ENCODE measurements at regions not wholly inside any gene's neighbourhood (a gene's known extent, or its start where the extent isn't known, plus 50 kb on each side); places are given as distances from the start of the nearest gene placed in this dataset.

GRCh38 chr6:56766139-56766805 lies 123.6 kb upstream of the DST start:
- DNase-seq (ENCODE audit: low spot score), result no peak
- no peak overlapping the region for H3K27ac ChIP-seq
- TF ChIP-seq, protein P1, sequence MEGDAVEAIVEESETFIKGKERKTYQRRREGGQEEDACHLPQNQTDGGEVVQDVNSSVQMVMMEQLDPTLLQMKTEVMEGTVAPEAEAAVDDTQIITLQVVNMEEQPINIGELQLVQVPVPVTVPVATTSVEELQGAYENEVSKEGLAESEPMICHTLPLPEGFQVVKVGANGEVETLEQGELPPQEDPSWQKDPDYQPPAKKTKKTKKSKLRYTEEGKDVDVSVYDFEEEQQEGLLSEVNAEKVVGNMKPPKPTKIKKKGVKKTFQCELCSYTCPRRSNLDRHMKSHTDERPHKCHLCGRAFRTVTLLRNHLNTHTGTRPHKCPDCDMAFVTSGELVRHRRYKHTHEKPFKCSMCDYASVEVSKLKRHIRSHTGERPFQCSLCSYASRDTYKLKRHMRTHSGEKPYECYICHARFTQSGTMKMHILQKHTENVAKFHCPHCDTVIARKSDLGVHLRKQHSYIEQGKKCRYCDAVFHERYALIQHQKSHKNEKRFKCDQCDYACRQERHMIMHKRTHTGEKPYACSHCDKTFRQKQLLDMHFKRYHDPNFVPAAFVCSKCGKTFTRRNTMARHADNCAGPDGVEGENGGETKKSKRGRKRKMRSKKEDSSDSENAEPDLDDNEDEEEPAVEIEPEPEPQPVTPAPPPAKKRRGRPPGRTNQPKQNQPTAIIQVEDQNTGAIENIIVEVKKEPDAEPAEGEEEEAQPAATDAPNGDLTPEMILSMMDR (IDR thresholded peaks at IDR 0.05), result no peak
- no peak overlapping the region for H3K4me3 ChIP-seq

DNA sequence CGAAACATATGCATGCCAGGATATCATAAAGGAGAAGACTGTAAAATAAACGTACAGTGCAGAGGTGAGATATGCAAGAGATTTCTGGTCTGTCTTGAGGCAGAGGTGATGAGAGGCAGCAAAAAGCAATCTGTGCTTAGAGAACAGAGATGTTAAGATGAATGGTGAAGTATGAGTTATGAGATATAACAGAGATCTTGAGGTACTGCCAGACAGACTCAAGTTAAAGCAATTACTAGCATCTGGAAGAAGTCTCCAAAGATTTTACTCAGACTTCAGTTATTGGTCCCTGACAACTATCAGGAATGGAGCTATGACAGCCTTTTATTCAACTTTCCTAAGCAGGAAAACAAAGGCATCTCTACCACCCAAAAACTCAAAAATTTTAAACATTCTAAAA lies 122.8 kb upstream of the DST start:
- Histone ChIP-seq H3K27ac (no peak overlapping the region), H3K4me3 (no peak overlapping the region)
- TF ChIP-seq, protein P1 (IDR thresholded peaks at IDR 0.05), result no peak
- no peak for DNase-seq (ENCODE audit: low spot score)

DNA sequence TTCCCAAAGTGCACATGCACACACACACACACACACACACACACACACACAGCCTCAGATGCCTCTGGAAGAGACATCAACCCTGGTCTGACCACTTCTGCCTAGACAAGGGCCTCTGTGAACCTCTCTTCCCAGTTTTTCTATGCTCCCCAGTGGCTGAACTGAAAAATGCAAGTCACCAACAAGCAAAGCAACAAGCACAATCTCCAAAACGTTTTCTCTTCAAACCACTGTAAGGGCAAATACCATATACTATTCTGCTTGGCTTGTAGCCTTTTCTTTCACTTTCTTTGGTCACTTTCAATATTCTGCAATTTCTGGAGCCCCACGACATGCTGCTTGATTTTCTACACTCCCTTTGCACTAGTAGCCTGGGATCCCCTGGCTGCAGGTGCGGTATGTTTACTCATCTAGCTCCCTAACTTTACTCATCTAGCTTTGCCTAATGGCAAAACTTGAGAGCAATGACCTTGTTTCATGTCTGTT lies 121.4 kb upstream of the DST start:
- DNase-seq (ENCODE audit: low spot score), result no peak
- TF ChIP-seq, protein P1 (IDR thresholded peaks at IDR 0.05), result no peak
- H3K4me3 ChIP-seq, result no peak overlapping the region
- H3K27ac ChIP-seq, result peak overlapping the region in 1 of 2 donors; percentile 45

GRCh38 chr6:56761651-56762050 lies 119.0 kb upstream of the DST start:
- no peak for DNase-seq (ENCODE audit: low spot score)

GRCh38 chr6:56760842-56761241 lies 118.2 kb upstream of the DST start:
- Histone ChIP-seq H3K4me3 (no peak overlapping the region), H3K27ac (no peak overlapping the region)
- no peak for DNase-seq (ENCODE audit: low spot score)
- TF ChIP-seq, protein P1 (IDR thresholded peaks at IDR 0.05), result no peak

More at GRCh38 chr6:56761651-56762050, 119.0 kb upstream of the DST start:
- TF ChIP-seq, protein P1 (IDR thresholded peaks at IDR 0.05), result no peak
- no peak overlapping the region for H3K4me3 ChIP-seq
- no peak overlapping the region for H3K27ac ChIP-seq

DNA sequence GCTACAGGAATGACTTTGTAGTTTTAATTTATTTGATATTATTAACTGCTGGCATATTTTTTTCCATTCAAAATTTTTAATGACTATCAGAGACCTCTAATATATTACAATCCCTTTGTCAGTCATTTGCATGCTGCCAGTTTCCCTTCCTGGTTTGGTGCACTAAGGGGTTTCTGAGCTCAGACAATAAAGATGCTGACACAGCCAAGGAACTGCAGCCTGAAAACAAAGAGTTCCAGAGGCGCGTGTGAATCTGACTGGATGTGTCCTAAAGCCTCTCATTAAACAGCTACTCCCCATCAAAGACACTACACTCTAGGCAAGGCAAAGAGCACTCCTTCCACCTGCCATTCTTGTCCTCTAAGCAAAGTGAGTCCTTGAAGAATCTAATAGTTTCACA lies 116.8 kb upstream of the DST start:
- Histone ChIP-seq H3K4me3 (no peak overlapping the region), H3K27ac (no peak overlapping the region)
- TF ChIP-seq, protein P1 (IDR thresholded peaks at IDR 0.05), result no peak
- no peak for DNase-seq (ENCODE audit: low spot score)

DNA sequence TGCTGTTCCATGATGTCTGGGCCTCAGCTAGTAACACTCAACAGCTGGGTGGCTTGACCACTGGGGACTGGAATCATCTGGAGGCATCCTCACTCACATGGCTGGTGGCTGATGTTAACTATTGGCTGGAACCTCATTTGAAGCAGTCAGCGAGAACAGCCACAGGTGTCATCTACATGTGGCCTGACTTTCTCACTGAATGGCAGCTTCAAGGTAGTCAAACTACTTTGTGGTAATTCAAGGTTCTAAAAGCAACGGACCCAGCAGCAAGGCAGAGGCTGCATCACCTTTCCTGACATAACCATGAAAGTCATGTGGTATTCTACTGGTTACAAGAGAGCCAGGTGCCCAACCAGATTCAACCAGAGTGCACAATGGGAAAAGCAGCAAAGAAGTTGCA lies 115.9 kb upstream of the DST start:
- TF ChIP-seq, protein P1 (IDR thresholded peaks at IDR 0.05), result no peak
- Histone ChIP-seq H3K27ac (no peak overlapping the region), H3K4me3 (no peak overlapping the region)
- DNase-seq (ENCODE audit: low spot score), result no peak

Measured in coronary artery (tissue), 2 donors.